CD8-positive, alpha-beta memory T cell (primary cell): ENCODE measurements at regions not wholly inside any gene's neighbourhood (a gene's known extent, or its start where the extent isn't known, plus 50 kb on each side); places are given as distances from the start of the nearest gene placed in this dataset.

Experiments
- CTCF ChIA-PET: fragments of 350-600 bp; sonication (Branson Sonifier 250); formaldehyde crosslinking; loops from one replicate; lab custom pipeline; 2021; ENCODE audit warnings: antibody characterized with exemption; lab: Charles Lee
- POLR2A ChIA-PET: fragments of 350-600 bp; sonication (Branson Sonifier 250); formaldehyde crosslinking; loops from one replicate; lab custom pipeline; 2021; ENCODE audit warnings: antibody characterized with exemption; lab: Charles Lee
- DNase-seq, 5 donors: peaks; one replicate each; pipeline versions ENCODE4 v3.0.0 to v3.0.0-alpha.2; 2020 to 2022; ENCODE audit warnings: mixed read lengths in 1 of 5
- H3K27ac ChIP-seq: one replicate; pipeline ENCODE4 v1.7.0; 2013; ENCODE audit warnings: low read depth, mild to moderate bottlenecking, low read length, moderate library complexity
- H3K27me3 ChIP-seq: 2 replicates; pipeline ENCODE4 v1.7.0; 2013; ENCODE audit warnings: low read length, mild to moderate bottlenecking; ENCODE audit not compliant: insufficient read depth, poor library complexity, severe bottlenecking
- H3K36me3 ChIP-seq: 2 replicates; pipeline ENCODE4 v1.7.0; 2013; ENCODE audit warnings: mild to moderate bottlenecking, low read length, moderate library complexity; ENCODE audit not compliant: insufficient read depth
- H3K4me1 ChIP-seq: 2 replicates; pipeline ENCODE4 v1.7.0; 2013; ENCODE audit warnings: mild to moderate bottlenecking, low read length, moderate library complexity; ENCODE audit not compliant: insufficient read depth
- H3K4me3 ChIP-seq: 2 replicates; pipeline ENCODE4 v1.7.0; 2013; ENCODE audit warnings: mild to moderate bottlenecking, low read length
- H3K9me3 ChIP-seq: 2 replicates; pipeline ENCODE4 v1.7.0; 2013; ENCODE audit warnings: mild to moderate bottlenecking, low read length
- H3K27ac Mint-ChIP-seq, 8 donors: one replicate each; pipeline ENCODE4 v1.8.0; 2020 to 2021; ENCODE audit warnings: mixed read lengths in 8 of 8, mild to moderate bottlenecking in 6 of 8, inconsistent platforms in 3 of 8, moderate library complexity in 3 of 8
- H3K27me3 Mint-ChIP-seq, 2 donors: one replicate each; pipeline ENCODE4 v1.8.0; 2020 to 2021; ENCODE audit warnings: mixed read lengths in 2 of 2, mild to moderate bottlenecking in 1 of 2, moderate library complexity in 1 of 2
- H3K36me3 Mint-ChIP-seq, 3 donors: one replicate each; pipeline ENCODE4 v1.8.0; 2020 to 2021; ENCODE audit warnings: mixed read lengths in 3 of 3, inconsistent platforms in 1 of 3, mild to moderate bottlenecking in 1 of 3
- H3K4me1 Mint-ChIP-seq, 3 donors: one replicate each; pipeline ENCODE4 v1.8.0; 2020 to 2021; ENCODE audit warnings: mixed read lengths in 3 of 3, inconsistent platforms in 1 of 3, mild to moderate bottlenecking in 1 of 3
- H3K4me3 Mint-ChIP-seq, 7 donors: one replicate each; pipeline ENCODE4 v1.8.0; 2020 to 2021; ENCODE audit warnings: mixed read lengths in 7 of 7, mild to moderate bottlenecking in 6 of 7, moderate library complexity in 4 of 7, inconsistent platforms in 2 of 7
- H3K9me3 Mint-ChIP-seq, 5 donors: one replicate each; pipeline ENCODE4 v1.8.0; 2020 to 2022; ENCODE audit warnings: mixed read lengths in 5 of 5, mild to moderate bottlenecking in 3 of 5, moderate library complexity in 2 of 5, inconsistent platforms in 1 of 5

GRCh38 chr6:132929141-132929540 is 114.8 kb downstream of the RPS12 start:
- Mint-ChIP-seq H3K36me3 (no peaks in the 10 kb centered on the region), H3K4me3 (no peak overlapping the region), H3K9me3 (no peaks in the 10 kb centered on the region), H3K4me1 (no peaks in the 10 kb centered on the region), H3K27me3 (peaks cover 24 to 45% of the 10 kb centered on the region in 2 donors), H3K27ac (no peak overlapping the region)
- Histone ChIP-seq H3K27ac (no peak overlapping the region), H3K4me1 (no peaks in the 10 kb centered on the region), H3K4me3 (no peak overlapping the region), H3K36me3 (no peaks in the 10 kb centered on the region), H3K27me3 (no peaks in the 10 kb centered on the region), H3K9me3 (no peaks in the 10 kb centered on the region)
- DNase-seq, result no peak
- POLR2A ChIA-PET, result no interaction called here
- CTCF ChIA-PET, result no interaction called here

GRCh38 chr6:132931313-132931712 is 116.9 kb downstream of the RPS12 start:
- no peak overlapping the region for H3K4me3 Mint-ChIP-seq
- H3K4me1 Mint-ChIP-seq, result no peaks in the 10 kb centered on the region
- ChIA-PET POLR2A (no interaction called here), CTCF (no interaction called here)
- H3K27ac ChIP-seq, result no peak overlapping the region
- no peak for DNase-seq
- H3K36me3 Mint-ChIP-seq, result no peaks in the 10 kb centered on the region
- H3K27me3 ChIP-seq, result no peaks in the 10 kb centered on the region
- peaks cover 25 to 44% of the 10 kb centered on the region in 2 donors for H3K27me3 Mint-ChIP-seq
- no peak overlapping the region for H3K27ac Mint-ChIP-seq
- H3K4me3 ChIP-seq, result no peak overlapping the region
- no peaks in the 10 kb centered on the region for H3K4me1 ChIP-seq
- no peaks in the 10 kb centered on the region for H3K9me3 ChIP-seq
- no peaks in the 10 kb centered on the region for H3K36me3 ChIP-seq
- no peaks in the 10 kb centered on the region for H3K9me3 Mint-ChIP-seq

- H3K4me1 Mint-ChIP-seq, result no peaks in the 10 kb centered on the region
- Histone ChIP-seq H3K27ac (no peak overlapping the region), H3K27me3 (no peaks in the 10 kb centered on the region), H3K4me1 (no peaks in the 10 kb centered on the region), H3K9me3 (no peaks in the 10 kb centered on the region), H3K36me3 (no peaks in the 10 kb centered on the region), H3K4me3 (no peak overlapping the region)
- ChIA-PET CTCF (no interaction called here), POLR2A (no interaction called here)
- no peak overlapping the region for H3K4me3 Mint-ChIP-seq
- no peak overlapping the region for H3K27ac Mint-ChIP-seq
- H3K9me3 Mint-ChIP-seq, result no peaks in the 10 kb centered on the region
- no peaks in the 10 kb centered on the region for H3K36me3 Mint-ChIP-seq
- DNase-seq, result no peak
- H3K27me3 Mint-ChIP-seq, result peaks cover 23 to 44% of the 10 kb centered on the region in 2 donors
These were observed 117.7 kb downstream of the RPS12 start for GRCh38 chr6:132931936-132932514.

- Histone ChIP-seq H3K27me3 (no peaks in the 10 kb centered on the region), H3K36me3 (no peaks in the 10 kb centered on the region), H3K27ac (no peak overlapping the region), H3K4me1 (no peaks in the 10 kb centered on the region), H3K4me3 (no peak overlapping the region), H3K9me3 (no peaks in the 10 kb centered on the region)
- CTCF ChIA-PET, result no interaction called here
- no peaks in the 10 kb centered on the region for H3K9me3 Mint-ChIP-seq
- no peak overlapping the region for H3K4me3 Mint-ChIP-seq
- DNase-seq, result no peak
- H3K27me3 Mint-ChIP-seq, result peaks cover 21 to 42% of the 10 kb centered on the region in 2 donors
- H3K4me1 Mint-ChIP-seq, result no peaks in the 10 kb centered on the region
- no peaks in the 10 kb centered on the region for H3K36me3 Mint-ChIP-seq
- POLR2A ChIA-PET, result no interaction called here
- H3K27ac Mint-ChIP-seq, result peak overlapping the region in 1 of 8 donors; percentile 14
These were observed 118.2 kb downstream of the RPS12 start for GRCh38 chr6:132932588-132932987.

- Mint-ChIP-seq H3K4me1 (no peaks in the 10 kb centered on the region), H3K9me3 (no peaks in the 10 kb centered on the region), H3K27me3 (peaks cover 17 to 37% of the 10 kb centered on the region in 2 donors), H3K36me3 (no peaks in the 10 kb centered on the region), H3K27ac (no peak overlapping the region), H3K4me3 (no peak overlapping the region)
- H3K27me3 ChIP-seq, result no peaks in the 10 kb centered on the region
- no peaks in the 10 kb centered on the region for H3K36me3 ChIP-seq
- no peaks in the 10 kb centered on the region for H3K9me3 ChIP-seq
- H3K4me3 ChIP-seq, result no peak overlapping the region
- H3K4me1 ChIP-seq, result no peaks in the 10 kb centered on the region
- H3K27ac ChIP-seq, result no peak overlapping the region
- POLR2A ChIA-PET, result no interaction called here
- CTCF ChIA-PET, result no interaction called here
- DNase-seq, result no peak
These were observed 118.7 kb downstream of the RPS12 start for GRCh38 chr6:132933090-132933489.

- no peaks in the 10 kb centered on the region for H3K4me1 Mint-ChIP-seq
- no peak overlapping the region for H3K4me3 Mint-ChIP-seq
- no peak overlapping the region for H3K27ac Mint-ChIP-seq
- H3K27me3 Mint-ChIP-seq, result peaks cover 17 to 37% of the 10 kb centered on the region in 2 donors
- Histone ChIP-seq H3K4me1 (no peaks in the 10 kb centered on the region), H3K9me3 (no peaks in the 10 kb centered on the region), H3K27ac (no peak overlapping the region), H3K4me3 (no peak overlapping the region), H3K36me3 (no peaks in the 10 kb centered on the region), H3K27me3 (no peaks in the 10 kb centered on the region)
- H3K36me3 Mint-ChIP-seq, result no peaks in the 10 kb centered on the region
- ChIA-PET POLR2A (no interaction called here), CTCF (no interaction called here)
- H3K9me3 Mint-ChIP-seq, result no peaks in the 10 kb centered on the region
- DNase-seq, result no peak
These were observed 120.1 kb downstream of the RPS12 start for GRCh38 chr6:132934496-132934895.

GRCh38 chr6:132936646-132937045 is 122.3 kb downstream of the RPS12 start:
- Mint-ChIP-seq H3K4me3 (no peak overlapping the region), H3K9me3 (no peaks in the 10 kb centered on the region), H3K27me3 (peaks cover 12 to 25% of the 10 kb centered on the region in 2 donors), H3K36me3 (peaks cover 0 to 1% (median 0%) of the 10 kb centered on the region in 3 donors), H3K27ac (no peak overlapping the region), H3K4me1 (no peaks in the 10 kb centered on the region)
- no peaks in the 10 kb centered on the region for H3K4me1 ChIP-seq
- H3K27ac ChIP-seq, result no peak overlapping the region
- POLR2A ChIA-PET, result no interaction called here
- H3K9me3 ChIP-seq, result no peaks in the 10 kb centered on the region
- CTCF ChIA-PET, result no interaction called here
- H3K27me3 ChIP-seq, result no peaks in the 10 kb centered on the region
- H3K36me3 ChIP-seq, result no peaks in the 10 kb centered on the region
- H3K4me3 ChIP-seq, result no peak overlapping the region
- DNase-seq, result no peak

GRCh38 chr6:132937466-132937906 is 123.1 kb downstream of the RPS12 start:
- Mint-ChIP-seq H3K27me3 (peaks cover 9 to 21% of the 10 kb centered on the region in 2 donors), H3K4me1 (no peaks in the 10 kb centered on the region), H3K27ac (no peak overlapping the region), H3K4me3 (no peak overlapping the region), H3K9me3 (no peaks in the 10 kb centered on the region), H3K36me3 (peaks cover 0 to 1% (median 0%) of the 10 kb centered on the region in 3 donors)
- DNase-seq, result no peak
- no peak overlapping the region for H3K4me3 ChIP-seq
- H3K9me3 ChIP-seq, result no peaks in the 10 kb centered on the region
- no peak overlapping the region for H3K27ac ChIP-seq
- no peaks in the 10 kb centered on the region for H3K4me1 ChIP-seq
- no peaks in the 10 kb centered on the region for H3K27me3 ChIP-seq
- no peaks in the 10 kb centered on the region for H3K36me3 ChIP-seq
- CTCF ChIA-PET, result no interaction called here
- POLR2A ChIA-PET, result no interaction called here
